GM10248 (cell line): ENCODE measurements at regions not wholly inside any gene's neighbourhood (a gene's known extent, or its start where the extent isn't known, plus 50 kb on each side); places are given as distances from the start of the nearest gene placed in this dataset.
"Not testable (repeated sequence)": the region's sequence is repeated elsewhere in the genome, so short reads cannot be mapped to it uniquely, and the experiment has no call there.

Experiments
- CTCF ChIA-PET: fragments of 300-600 bp; sonication (Branson Sonifier 250); formaldehyde crosslinking; extraction: SDS; loops from one replicate; lab custom pipeline; 2021; ENCODE audit warnings: antibody characterized with exemption; lab: Yijun Ruan, JAX
- POLR2A ChIA-PET: fragments of 350-650 bp; sonication (Branson Sonifier 250); formaldehyde crosslinking; extraction: SDS; loops from one replicate; lab custom pipeline; 2020; ENCODE audit warnings: antibody characterized with exemption; lab: Yijun Ruan, JAX
- DNase-seq: peaks from one replicate; pipeline ENCODE4 v3.0.0; 2012; ENCODE audit errors: extremely low spot score
- CTCF ChIP-seq: IDR thresholded peaks from 2 replicates; pipeline ENCODE4 v1.5.1; 2012; ENCODE audit warnings: mild to moderate bottlenecking, low read depth; ENCODE audit errors: extremely low read depth, missing control alignments, control extremely low read depth

DNA sequence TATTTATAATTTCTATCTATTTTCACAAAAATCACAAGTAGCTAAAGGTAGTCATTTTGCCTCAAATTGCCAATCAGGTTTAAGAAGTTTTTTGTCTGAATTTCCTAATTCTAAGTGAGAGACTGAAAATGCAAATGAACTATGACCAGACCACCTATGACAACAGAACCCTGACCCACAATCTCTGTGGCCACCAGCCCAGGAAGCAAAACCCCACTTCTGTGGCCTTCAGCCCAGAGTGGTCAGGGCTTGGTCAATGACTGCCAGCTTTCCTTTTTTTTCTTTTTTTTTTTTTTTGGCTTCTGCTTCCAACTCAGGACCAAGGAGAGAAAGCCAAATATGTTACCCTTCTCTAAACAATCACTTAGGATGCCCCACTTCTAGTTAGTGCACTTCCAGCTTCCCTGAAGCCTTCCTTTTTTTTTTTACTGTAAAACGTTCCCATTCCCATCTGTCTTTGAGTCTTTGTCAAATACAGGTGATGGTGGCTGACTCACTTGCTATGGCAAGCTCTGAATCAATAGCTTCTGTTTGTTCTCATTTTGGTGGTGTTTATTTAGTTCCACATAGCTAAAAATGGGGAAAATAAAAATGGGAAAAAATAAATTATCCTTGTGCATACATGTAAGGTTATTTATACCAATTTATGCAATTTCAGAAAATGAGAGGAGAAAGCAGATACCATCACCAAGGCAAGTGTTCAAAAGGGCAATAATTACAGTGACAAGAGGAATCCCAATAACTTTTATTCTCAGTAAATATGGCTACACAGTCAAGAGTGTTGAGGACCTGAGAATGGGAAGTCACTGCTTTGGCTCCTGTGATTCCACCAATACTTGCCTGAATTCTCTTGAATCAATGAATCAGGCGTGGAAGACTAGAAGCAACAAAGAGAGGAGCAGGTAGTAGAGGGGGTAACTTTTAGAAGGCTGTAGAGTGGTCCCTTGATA is 170.3 kb upstream of the PDE7B start:
- DNase-seq, result no peak
- TF ChIP-seq CTCF, result no peak
- ChIA-PET CTCF (interaction anchor here (1.0 to 2.1 kb wide), 3 partner anchors 10 to 18 kb away, joined by 4 to 5 read pairs (median 5); no protein-coding TSS in a partner anchor), POLR2A (no interaction called here)

GRCh38 chr6:135686784-135687301 is 164.7 kb upstream of the PDE7B start:
- POLR2A ChIA-PET, result no interaction called here
- no peak for DNase-seq
- CTCF ChIA-PET, result interaction anchor here (1.3 kb wide), 2 partner anchors 10 to 223 kb away, joined by 3 read pairs; no protein-coding TSS in a partner anchor
- TF ChIP-seq CTCF, result no peak

DNA sequence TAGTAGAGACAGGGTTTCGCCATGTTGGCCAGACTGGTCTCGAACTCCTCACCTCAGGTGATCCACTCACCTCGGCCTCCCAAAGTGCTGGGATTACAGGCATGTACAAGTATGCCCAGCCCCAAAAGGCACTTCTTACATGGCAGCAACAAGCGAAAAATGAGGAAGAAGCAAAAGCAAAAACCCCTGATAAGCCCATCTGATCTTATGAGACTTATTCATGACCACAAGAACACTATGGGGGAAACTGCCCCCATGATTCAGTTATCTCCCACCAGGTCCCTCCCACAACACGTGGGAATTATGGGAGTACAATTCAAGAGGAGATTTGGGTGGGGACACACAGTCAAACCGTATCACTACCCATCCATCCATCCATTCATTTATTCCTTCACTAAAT is 163.0 kb upstream of the PDE7B start:
- POLR2A ChIA-PET, DNase-seq, CTCF ChIA-PET: not testable (repeated sequence)

DNA sequence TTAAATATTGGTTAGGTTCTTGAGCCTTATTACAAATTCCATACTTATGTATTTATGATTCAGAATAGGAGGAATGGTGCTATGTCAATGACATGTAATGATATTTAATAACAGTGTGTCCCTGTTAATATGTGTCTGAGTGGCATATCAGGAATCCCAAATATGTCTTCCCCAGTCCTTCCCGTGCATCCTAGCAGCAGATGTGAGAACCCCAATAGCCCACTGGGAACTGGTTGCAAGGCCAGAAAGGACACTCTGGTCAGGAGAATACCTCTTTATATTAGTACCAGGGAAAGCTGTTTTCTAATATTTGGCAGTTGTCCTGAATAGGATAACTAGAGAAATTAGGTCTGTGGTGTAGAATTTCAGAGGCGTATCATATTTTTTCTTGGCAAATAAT is 159.1 kb upstream of the PDE7B start:
- DNase-seq, result no peak
- ChIA-PET POLR2A (no interaction called here), CTCF (no interaction called here)
- no peak for TF ChIP-seq CTCF

GRCh38 chr6:135693811-135694370 is 157.6 kb upstream of the PDE7B start:
- ChIA-PET POLR2A (no interaction called here), CTCF (no interaction called here)
- DNase-seq, result no peak
- no peak for TF ChIP-seq CTCF

DNA sequence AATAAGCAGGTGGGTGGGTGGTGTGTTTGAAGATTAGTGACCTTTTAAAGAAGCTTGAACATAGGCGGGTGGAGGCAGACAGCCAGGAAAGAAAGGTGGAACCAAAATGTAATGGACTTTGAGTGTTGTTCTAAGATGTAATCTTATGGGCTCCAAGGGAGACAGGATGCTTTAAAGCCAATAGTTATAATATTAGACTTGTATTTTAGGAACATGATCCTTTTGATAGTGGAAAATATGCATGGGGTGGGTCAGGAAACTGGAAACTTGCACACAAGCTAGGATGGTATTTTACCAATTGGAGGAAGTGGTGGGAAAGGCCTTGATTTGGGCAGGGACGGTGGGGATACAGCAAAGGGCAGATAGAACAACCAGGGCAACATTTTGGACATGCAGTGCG is 151.8 kb upstream of the PDE7B start:
- CTCF ChIA-PET, result interaction anchor here (1.7 kb wide), 1 partner anchor 19 kb away, joined by 4 read pairs; no protein-coding TSS in a partner anchor
- POLR2A ChIA-PET, result no interaction called here
- TF ChIP-seq CTCF, result no peak
- no peak for DNase-seq
